MM.1S (cell line): ENCODE measurements at regions not wholly inside any gene's neighbourhood (a gene's known extent, or its start where the extent isn't known, plus 50 kb on each side); places are given as distances from the start of the nearest gene placed in this dataset.
"Not testable (repeated sequence)": the region's sequence is repeated elsewhere in the genome, so short reads cannot be mapped to it uniquely, and the experiment has no call there.

Experiments used
- CTCF ChIP-seq: fragments of 300-600 bp; sonication (generic); IDR thresholded peaks from 2 replicates; pipeline ENCODE4 v1.5.1; 2016; ENCODE audit warnings: antibody characterized with exemption, low read length, mixed read lengths
- EZH2 ChIP-seq: fragments of 300-600 bp; sonication (generic); optimal IDR thresholded peaks from 2 replicates; pipeline ENCODE3; 2017; ENCODE audit warnings: low read depth, mild to moderate bottlenecking, antibody characterized with exemption, low read length, mixed read lengths
- EZH2phosphoT487 ChIP-seq: fragments of 300-600 bp; sonication (generic); IDR thresholded peaks from 2 replicates; pipeline ENCODE4 v1.6.1; 2018; ENCODE audit warnings: antibody characterized with exemption, low read length

GRCh38 chr6:27143020-27143388 lies 104.5 kb upstream of the PRSS16 start:
- TF ChIP-seq CTCF, EZH2, EZH2phosphoT487: not testable (repeated sequence)
